MM.1S (cell line): ENCODE measurements at regions not wholly inside any gene's neighbourhood (a gene's known extent, or its start where the extent isn't known, plus 50 kb on each side); places are given as distances from the start of the nearest gene placed in this dataset.

ENCODE experiments used
- EZH2 ChIP-seq: fragments of 300-600 bp; sonication (generic); optimal IDR thresholded peaks from 2 replicates; pipeline ENCODE3; 2017; ENCODE audit warnings: low read depth, mild to moderate bottlenecking, antibody characterized with exemption, low read length, mixed read lengths
- TF ChIP-seq, protein P1 (sequence below): fragments of 300-600 bp; sonication (generic); IDR thresholded peaks from 2 replicates; pipeline ENCODE4 v1.5.1; 2016; ENCODE audit warnings: antibody characterized with exemption, low read length, mixed read lengths

DNA sequence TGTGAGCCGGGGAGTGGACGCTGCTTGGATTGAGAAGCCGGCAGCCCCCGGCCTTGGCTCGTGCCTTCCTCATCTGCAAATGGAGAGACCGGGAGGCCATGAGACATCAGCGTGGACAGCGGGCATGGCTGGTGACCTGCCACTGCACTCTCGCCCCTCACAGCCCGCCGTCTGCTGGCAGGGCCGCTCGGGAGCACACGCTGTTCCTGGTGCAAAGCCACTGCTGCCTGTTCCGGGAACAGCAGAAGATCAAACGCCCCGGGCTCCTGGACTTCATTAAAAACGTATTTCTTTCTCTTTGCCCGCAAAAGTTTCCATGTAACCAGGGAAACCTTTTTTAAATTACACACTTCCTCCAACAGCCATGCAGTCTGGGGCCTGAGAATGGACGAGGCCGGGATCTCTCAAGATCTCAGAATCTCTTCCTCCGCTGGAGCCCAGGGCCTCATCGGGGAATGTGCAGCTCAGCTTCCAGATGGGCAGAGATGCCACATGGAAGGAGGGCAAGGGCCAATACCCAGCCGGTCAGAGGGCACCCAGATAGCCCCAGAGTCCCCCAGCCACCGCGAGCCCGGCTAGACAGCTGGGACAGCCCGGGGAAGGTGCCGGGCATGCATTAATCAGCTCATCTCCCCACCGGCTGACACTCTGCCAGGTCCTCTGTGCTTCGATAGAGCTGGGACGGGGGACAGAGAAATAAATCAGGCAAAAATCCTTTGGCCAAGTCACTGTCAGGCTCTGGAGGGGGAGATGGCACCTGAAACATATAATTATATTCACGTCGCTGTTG lies 62.8 kb upstream of the PRR5 start:
- TF ChIP-seq, protein P1, sequence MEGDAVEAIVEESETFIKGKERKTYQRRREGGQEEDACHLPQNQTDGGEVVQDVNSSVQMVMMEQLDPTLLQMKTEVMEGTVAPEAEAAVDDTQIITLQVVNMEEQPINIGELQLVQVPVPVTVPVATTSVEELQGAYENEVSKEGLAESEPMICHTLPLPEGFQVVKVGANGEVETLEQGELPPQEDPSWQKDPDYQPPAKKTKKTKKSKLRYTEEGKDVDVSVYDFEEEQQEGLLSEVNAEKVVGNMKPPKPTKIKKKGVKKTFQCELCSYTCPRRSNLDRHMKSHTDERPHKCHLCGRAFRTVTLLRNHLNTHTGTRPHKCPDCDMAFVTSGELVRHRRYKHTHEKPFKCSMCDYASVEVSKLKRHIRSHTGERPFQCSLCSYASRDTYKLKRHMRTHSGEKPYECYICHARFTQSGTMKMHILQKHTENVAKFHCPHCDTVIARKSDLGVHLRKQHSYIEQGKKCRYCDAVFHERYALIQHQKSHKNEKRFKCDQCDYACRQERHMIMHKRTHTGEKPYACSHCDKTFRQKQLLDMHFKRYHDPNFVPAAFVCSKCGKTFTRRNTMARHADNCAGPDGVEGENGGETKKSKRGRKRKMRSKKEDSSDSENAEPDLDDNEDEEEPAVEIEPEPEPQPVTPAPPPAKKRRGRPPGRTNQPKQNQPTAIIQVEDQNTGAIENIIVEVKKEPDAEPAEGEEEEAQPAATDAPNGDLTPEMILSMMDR = no peak
- TF ChIP-seq EZH2 = no peak
